Keratinocyte (primary cell): ENCODE measurements at regions not wholly inside any gene's neighbourhood (a gene's known extent, or its start where the extent isn't known, plus 50 kb on each side); places are given as distances from the start of the nearest gene placed in this dataset.

Experiments
- DNase-seq: peaks from one replicate; pipeline ENCODE4 v3.0.0-alpha.2; 2011; ENCODE audit warnings: low read depth, missing footprints, low spot score
- FAIRE-seq: peaks from 2 replicates; lab custom pipeline; 2011; peaks lifted over from hg19 to GRCh38; lab: Jason Lieb, UNC
- H2AFZ ChIP-seq: 2 replicates; pipeline ENCODE4 v1.6.0; 2012; ENCODE audit warnings: low read length, control low read depth, inconsistent platforms; ENCODE audit not compliant: control insufficient read depth
- H3K27ac ChIP-seq: 2 replicates; pipeline ENCODE4 v1.5.1; 2011; ENCODE audit warnings: low read length; ENCODE audit not compliant: control insufficient read depth, insufficient read depth
- H3K27me3 ChIP-seq: 3 replicates; pipeline ENCODE4 v1.6.0; 2011; ENCODE audit warnings: low read length; ENCODE audit not compliant: control insufficient read depth, insufficient read depth; ENCODE audit errors: extremely low read depth
- H3K36me3 ChIP-seq, 2 experiments: 2 replicates in 1 of 2; 3 replicates in 1 of 2; pipeline ENCODE4 v1.5.1; 2011; ENCODE audit warnings: low read length in 2 of 2, mild to moderate bottlenecking in 1 of 2; ENCODE audit not compliant: control insufficient read depth in 2 of 2, insufficient read depth in 2 of 2; ENCODE audit errors: extremely low read depth in 1 of 2
- H3K4me1 ChIP-seq: 3 replicates; pipeline ENCODE4 v1.5.1; 2011; ENCODE audit warnings: low read length; ENCODE audit not compliant: control insufficient read depth, insufficient read depth; ENCODE audit errors: extremely low read depth
- H3K4me2 ChIP-seq: 3 replicates; pipeline ENCODE4 v1.6.0; 2011; ENCODE audit warnings: low read depth, low read length; ENCODE audit not compliant: control insufficient read depth, insufficient read depth; ENCODE audit errors: extremely low read depth
- H3K4me3 ChIP-seq, 3 experiments: fragments of 200-600 bp in 1 of 3; sonication (generic) in 1 of 3; 2 replicates in 2 of 3; 3 replicates in 1 of 3; pipeline ENCODE4 v1.5.1; 2011 to 2016; ENCODE audit warnings: low read length in 3 of 3, mild to moderate bottlenecking in 3 of 3, control low read depth in 2 of 3, inconsistent platforms in 1 of 3, low read depth in 1 of 3, mixed read lengths in 1 of 3, mixed run types in 1 of 3, moderate library complexity in 1 of 3; ENCODE audit not compliant: control insufficient read depth in 2 of 3, insufficient read depth in 2 of 3; ENCODE audit errors: extremely low read depth in 1 of 3
- H3K79me2 ChIP-seq: 2 replicates; pipeline ENCODE4 v1.6.0; 2012; ENCODE audit warnings: low read length; ENCODE audit not compliant: control insufficient read depth, insufficient read depth
- H3K9ac ChIP-seq: 3 replicates; pipeline ENCODE4 v1.6.0; 2011; ENCODE audit warnings: low read length; ENCODE audit not compliant: control insufficient read depth, insufficient read depth; ENCODE audit errors: extremely low read depth
- H3K9me1 ChIP-seq: 3 replicates; pipeline ENCODE4 v1.6.0; 2011; ENCODE audit warnings: low read length; ENCODE audit not compliant: control insufficient read depth, insufficient read depth; ENCODE audit errors: extremely low read depth
- H3K9me3 ChIP-seq: 2 replicates; pipeline ENCODE4 v1.5.1; 2012; ENCODE audit warnings: low read depth, low read length; ENCODE audit not compliant: control insufficient read depth
- H4K20me1 ChIP-seq: 3 replicates; pipeline ENCODE4 v1.6.0; 2011; ENCODE audit warnings: low read length; ENCODE audit not compliant: control insufficient read depth, insufficient read depth; ENCODE audit errors: extremely low read depth
- EZH2 ChIP-seq: IDR thresholded peaks from one replicate; pipeline ENCODE4 v1.6.1; 2012; ENCODE audit warnings: inconsistent platforms, mild to moderate bottlenecking, low read length, moderate library complexity
- dilution Hi-C: fragments of 300-500 bp; cut with MboI; formaldehyde crosslinking; loops from one replicate; pipeline ENCODE4 v1.7.0; 2020; ENCODE audit warnings: low sequenced_read_pairs; ENCODE audit not compliant: extremely low pct_ligation_motif_present
- TF ChIP-seq, protein P1 (sequence below), 3 experiments: IDR thresholded peaks in 1 of 3; conservative IDR thresholded peaks in 1 of 3; optimal IDR thresholded peaks in 1 of 3; 2 replicates in 2 of 3; 3 replicates in 1 of 3; pipeline versions ENCODE3 to v1.5.1; 2011; ENCODE audit warnings: low read length in 3 of 3, mild to moderate bottlenecking in 3 of 3, moderate library complexity in 2 of 3, control low read depth in 1 of 3, inconsistent platforms in 1 of 3; ENCODE audit not compliant: insufficient read depth in 2 of 3; ENCODE audit errors: extremely low read depth in 1 of 3

GRCh38 chr6:98635191-98635590 lies 199.2 kb upstream of the POU3F2 start:
- FAIRE-seq (no peak), DNase-seq (no peak)
- dilution Hi-C loops, result no loop called here
- H2AFZ ChIP-seq, result no peak overlapping the region
- H3K9me3 ChIP-seq, result no peaks in the 10 kb centered on the region
- no peaks in the 10 kb centered on the region for H3K27me3 ChIP-seq
- H3K4me3 ChIP-seq, result no peak overlapping the region
- no peaks in the 10 kb centered on the region for H4K20me1 ChIP-seq
- H3K4me1 ChIP-seq, result no peaks in the 10 kb centered on the region
- no peak overlapping the region for H3K9ac ChIP-seq
- no peak overlapping the region for H3K4me2 ChIP-seq
- no peak for TF ChIP-seq EZH2
- TF ChIP-seq, protein P1, sequence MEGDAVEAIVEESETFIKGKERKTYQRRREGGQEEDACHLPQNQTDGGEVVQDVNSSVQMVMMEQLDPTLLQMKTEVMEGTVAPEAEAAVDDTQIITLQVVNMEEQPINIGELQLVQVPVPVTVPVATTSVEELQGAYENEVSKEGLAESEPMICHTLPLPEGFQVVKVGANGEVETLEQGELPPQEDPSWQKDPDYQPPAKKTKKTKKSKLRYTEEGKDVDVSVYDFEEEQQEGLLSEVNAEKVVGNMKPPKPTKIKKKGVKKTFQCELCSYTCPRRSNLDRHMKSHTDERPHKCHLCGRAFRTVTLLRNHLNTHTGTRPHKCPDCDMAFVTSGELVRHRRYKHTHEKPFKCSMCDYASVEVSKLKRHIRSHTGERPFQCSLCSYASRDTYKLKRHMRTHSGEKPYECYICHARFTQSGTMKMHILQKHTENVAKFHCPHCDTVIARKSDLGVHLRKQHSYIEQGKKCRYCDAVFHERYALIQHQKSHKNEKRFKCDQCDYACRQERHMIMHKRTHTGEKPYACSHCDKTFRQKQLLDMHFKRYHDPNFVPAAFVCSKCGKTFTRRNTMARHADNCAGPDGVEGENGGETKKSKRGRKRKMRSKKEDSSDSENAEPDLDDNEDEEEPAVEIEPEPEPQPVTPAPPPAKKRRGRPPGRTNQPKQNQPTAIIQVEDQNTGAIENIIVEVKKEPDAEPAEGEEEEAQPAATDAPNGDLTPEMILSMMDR (optimal IDR thresholded peaks at IDR 0.05 in 1 of 3, IDR thresholded peaks at IDR 0.05 in 1 of 3, conservative IDR thresholded peaks at IDR 0.05 in 1 of 3; ENCODE audit: extremely low read depth in 1 of 3, insufficient read depth in 2 of 3, low read length in 3 of 3), result no peak
- no peaks in the 10 kb centered on the region for H3K79me2 ChIP-seq
- H3K36me3 ChIP-seq, result no peaks in the 10 kb centered on the region
- H3K27ac ChIP-seq, result no peak overlapping the region
- H3K9me1 ChIP-seq, result no peaks in the 10 kb centered on the region

DNA sequence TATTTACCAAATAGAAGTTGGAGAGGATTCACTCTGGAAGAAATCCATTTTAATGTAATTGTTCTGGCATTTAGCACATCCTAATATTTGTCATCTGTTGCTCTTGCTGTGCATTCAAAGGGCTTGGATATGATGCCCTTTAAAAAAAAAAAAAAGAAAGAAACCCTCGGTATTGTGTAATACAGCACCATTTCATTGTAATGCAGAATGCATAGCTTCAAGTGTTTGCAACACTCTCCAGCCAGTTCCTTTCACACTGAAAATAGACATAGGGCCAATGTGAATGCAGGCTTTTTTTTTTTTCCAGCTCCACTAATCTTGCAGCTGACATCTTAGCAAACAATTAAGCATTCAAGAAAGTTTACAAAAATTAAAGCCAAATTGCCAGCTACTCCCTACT lies 197.4 kb upstream of the POU3F2 start:
- Histone ChIP-seq H2AFZ (no peak overlapping the region), H3K27ac (no peak overlapping the region), H3K4me1 (no peaks in the 10 kb centered on the region), H3K4me3 (no peak overlapping the region), H3K9me1 (no peaks in the 10 kb centered on the region), H3K9me3 (no peaks in the 10 kb centered on the region), H3K79me2 (no peaks in the 10 kb centered on the region), H3K9ac (no peak overlapping the region), H3K36me3 (no peaks in the 10 kb centered on the region), H3K4me2 (no peak overlapping the region), H3K27me3 (no peaks in the 10 kb centered on the region), H4K20me1 (no peaks in the 10 kb centered on the region)
- no peak for FAIRE-seq
- no peak for DNase-seq
- dilution Hi-C loops, result no loop called here
- TF ChIP-seq, protein P1 (optimal IDR thresholded peaks at IDR 0.05 in 1 of 3, IDR thresholded peaks at IDR 0.05 in 1 of 3, conservative IDR thresholded peaks at IDR 0.05 in 1 of 3; ENCODE audit: extremely low read depth in 1 of 3, insufficient read depth in 2 of 3, low read length in 3 of 3), result no peak
- no peak for TF ChIP-seq EZH2
